Dedifferentiated amniotic fluid mesenchymal stem cell (primary cell): ENCODE measurements at regions not wholly inside any gene's neighbourhood (a gene's known extent, or its start where the extent isn't known, plus 50 kb on each side); places are given as distances from the start of the nearest gene placed in this dataset.

Experiments
- DNase-seq: peaks from one replicate; pipeline ENCODE4 v3.0.0-alpha.2; 2016; ENCODE audit errors: extremely low spot score

DNA sequence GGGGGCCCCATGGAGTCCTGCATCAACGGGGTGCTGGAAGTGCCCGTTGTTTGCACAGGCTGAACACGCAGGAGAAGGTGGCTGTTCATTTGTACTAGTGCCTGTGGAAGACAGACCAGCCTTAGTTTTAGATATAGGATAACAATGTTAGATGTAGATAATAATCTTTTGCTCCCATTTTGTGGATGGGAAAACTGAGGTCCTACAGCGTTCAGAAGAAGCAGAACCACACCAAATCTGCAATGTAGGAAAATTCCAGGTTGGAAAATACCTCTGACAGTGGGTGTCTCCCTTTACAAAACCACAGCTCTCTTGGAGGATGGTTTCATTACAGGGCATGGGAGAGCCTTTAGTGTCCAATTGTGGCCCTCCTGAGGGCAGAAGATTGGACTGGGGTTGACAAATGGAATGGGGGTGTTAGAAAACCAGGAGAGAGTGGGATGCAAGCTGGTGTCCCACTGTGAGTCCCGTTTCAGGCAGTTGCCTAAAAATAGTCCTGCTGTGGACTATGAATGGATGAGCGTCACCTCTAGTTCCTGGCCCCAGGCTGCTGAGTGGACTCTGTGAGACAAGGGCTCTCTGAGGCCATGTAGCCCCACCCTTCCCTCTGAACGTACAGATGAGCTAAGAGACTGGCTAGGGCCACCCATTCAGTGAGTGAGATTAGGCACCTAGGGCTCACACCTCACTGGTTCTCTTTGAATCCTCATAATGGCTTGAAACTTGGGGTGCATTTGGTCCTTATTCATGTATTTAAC is 508.8 kb downstream of the MN1 start:
- no peak for DNase-seq

DNA sequence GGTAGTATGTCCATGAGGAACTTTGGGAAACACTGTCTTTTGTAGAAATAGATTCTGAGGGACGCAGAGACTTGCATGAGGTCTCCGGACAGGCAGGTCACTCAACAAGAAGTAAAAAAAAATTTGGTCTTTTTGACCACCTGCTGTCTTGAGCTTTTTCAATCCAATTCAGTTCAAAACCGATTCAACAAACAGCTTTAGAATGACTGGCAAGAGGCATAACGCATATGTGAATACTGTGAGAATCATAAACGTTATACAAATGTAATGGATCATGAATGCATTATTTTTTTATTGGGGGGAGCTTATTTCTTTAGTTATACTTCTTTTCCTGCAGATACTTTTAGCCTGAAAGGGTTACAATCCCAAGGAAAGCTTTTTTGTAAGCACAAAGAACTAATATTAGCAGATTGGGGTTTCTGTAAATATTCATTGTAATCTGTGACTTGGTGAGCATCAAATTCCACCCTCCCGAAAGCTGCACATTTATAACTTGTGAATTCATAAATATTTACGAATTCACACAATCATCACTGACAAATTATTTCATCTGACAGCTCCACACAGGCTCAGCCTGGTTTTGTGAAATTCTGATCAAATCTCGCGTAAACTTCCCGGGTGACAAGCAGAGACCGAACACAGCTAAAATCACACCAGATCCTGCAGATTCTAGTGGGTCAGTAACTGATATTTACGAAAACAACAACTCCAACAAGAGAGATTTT is 507.7 kb downstream of the MN1 start:
- DNase-seq = no peak

DNA sequence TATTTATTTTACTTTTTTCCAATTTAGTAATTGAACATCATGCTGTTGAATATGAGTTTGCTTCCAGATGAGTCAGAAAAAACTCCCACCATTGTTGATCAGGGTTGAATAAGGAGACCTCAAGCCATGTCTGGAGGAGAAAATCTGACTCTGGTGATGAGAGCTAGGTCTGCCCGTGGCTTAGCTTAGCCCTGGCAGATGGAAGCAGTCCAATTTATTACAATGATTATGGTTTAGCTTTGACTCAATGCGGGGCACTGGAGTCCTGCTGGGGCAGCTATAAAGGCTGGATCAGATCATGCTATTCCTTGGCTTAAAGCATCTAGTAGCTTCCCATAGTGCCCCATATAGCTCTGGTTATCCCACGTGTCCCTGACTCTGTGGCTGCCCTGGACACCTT is 506.5 kb downstream of the MN1 start:
- no peak for DNase-seq

DNA sequence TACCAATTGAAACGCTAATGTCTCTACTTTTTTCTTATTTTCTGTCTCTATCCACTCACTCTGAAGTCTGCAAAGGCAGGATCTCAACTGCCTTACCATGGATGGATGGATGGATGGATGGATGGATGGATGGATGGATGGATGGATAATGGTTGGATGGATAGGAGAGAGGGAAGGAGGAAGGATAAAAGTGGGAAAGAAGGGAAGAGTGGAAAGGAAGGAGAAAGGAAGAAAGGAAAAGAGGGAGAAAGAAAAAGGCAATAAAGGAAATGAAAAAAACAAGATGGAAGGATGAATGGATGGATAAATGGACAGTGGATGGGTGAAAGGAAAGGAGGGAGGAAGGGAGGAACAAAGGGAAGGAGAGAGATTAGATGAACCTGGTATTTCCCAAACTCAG is 506.0 kb downstream of the MN1 start:
- DNase-seq = no peak

DNA sequence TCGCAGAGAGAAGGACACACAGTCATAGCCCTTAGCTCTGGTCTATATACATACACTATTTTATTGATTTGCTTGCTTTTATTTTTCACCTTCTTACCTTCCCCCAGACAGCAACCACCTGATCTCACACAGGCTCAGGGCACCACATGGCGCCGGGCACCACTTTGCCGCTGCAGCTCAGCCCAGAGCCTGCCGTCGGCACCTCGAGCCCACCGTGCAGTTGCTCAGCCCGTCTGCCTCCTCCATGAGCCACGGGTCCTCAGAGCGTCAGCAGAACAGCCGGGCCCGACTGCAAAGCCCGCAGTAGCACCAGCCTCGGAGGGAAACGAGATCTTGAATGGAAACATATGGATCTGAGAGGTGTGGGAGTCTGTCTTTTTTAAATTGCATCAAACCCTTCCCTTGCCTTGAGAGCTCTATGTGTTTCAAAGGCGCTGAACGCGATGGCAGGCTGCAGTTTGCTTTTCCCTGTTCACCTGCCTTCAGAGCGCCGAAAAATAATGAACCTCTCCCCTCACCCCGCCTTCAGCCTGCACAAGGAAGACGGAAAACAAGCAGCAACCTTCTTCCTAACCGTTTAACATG is 505.4 kb downstream of the MN1 start:
- DNase-seq = no peak

DNA sequence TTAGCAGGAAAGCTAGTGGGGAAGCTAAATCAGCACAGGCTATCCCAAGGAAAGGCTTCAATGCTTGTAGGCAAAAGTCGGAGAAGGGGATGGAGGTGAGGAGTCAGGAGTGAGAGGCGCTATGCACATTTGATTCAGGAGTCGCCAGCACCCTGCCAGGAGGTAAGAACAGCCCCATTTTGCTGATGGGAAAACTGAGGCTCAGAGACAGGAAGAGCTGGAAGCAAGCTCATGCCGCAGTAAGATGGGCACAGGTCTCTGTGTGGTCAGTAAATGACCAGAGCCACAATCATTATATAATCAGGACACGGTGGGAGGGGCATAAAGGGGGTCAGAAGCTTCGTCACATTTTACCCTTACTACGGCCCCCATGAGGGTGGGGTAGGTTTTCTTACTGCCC is 504.4 kb downstream of the MN1 start:
- DNase-seq = no peak

DNA sequence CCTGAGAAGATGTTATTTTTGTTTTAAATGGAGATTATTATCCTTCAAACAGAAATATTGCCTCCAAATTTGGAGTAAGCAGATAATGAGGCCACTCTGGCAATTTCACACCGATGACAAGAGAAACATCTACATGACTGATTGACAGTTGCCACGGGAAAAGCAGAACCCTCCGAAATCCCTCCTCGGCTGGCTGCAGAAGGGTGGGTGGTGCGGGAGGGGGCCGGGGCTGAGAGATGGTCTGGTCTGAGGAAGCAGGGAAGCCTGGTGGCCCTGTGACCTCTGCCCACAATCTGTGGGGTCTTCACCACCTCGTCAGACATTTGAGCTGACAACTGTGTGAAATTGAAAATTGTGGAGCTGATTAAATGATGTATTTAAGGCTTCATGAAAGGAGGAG is 503.2 kb downstream of the MN1 start:
- DNase-seq = no peak

DNA sequence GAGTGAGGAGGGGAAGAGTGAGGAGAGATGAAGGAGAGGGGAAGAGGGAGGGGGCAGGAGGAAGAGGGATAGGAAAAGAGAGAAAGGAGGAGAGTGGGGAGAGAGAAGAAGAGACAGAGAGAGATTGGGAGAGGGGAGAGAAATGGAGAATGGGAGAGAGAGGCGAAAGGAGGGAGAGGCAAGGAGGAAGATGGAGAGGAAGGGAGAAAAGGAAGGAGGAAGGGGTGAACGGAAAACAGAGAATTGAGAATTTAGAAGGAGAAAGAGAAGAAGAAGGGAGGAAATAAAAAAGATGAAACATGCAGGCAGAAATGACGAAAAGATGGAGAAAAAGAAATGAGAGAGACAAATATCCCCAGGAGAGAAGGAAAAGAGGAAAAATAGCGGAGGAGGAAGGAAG is 502.8 kb downstream of the MN1 start:
- no peak for DNase-seq

DNA sequence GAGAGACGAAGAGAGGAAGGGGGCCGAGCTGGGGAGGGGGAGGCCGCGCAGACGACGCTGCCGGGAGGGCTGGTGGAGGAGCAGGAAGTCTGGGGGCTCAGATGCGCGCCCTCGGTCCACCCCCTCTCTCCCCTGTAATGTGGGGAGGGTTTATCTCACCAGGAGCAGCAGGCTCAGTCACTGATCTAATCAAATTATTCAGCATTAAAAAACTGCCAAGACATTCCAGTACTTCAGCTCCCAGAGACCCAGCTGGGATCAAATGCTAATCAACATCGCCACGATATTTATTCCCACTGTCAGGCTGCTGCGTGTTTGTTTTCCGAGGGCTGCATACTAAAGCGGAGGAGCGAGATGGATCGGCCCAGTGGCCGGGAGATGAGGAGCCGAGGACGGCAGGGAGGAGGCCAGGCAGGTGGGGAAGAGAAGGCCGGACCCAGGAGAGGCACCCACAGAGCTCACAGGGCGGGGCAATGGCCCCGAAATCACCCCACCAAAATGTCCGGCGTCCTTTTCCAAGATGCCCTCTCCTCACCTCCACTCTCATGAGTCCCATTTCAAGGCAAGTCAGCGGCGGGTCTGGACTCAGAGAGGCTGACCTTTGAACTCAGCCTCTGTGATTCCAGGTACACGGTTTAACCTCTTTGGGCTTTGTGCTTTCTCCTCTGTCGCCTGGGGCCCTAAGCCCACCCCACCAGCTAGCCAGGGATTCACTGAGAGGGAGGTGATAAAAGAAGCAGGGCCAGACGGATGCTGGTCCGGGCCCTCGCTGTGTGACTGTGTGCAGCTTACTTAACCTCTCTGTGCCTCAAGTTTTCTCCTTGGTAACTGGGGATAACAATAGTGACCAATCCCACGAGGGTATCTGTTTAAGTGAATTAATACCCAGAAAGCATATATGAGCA is 502.1 kb downstream of the MN1 start:
- no peak for DNase-seq

DNA sequence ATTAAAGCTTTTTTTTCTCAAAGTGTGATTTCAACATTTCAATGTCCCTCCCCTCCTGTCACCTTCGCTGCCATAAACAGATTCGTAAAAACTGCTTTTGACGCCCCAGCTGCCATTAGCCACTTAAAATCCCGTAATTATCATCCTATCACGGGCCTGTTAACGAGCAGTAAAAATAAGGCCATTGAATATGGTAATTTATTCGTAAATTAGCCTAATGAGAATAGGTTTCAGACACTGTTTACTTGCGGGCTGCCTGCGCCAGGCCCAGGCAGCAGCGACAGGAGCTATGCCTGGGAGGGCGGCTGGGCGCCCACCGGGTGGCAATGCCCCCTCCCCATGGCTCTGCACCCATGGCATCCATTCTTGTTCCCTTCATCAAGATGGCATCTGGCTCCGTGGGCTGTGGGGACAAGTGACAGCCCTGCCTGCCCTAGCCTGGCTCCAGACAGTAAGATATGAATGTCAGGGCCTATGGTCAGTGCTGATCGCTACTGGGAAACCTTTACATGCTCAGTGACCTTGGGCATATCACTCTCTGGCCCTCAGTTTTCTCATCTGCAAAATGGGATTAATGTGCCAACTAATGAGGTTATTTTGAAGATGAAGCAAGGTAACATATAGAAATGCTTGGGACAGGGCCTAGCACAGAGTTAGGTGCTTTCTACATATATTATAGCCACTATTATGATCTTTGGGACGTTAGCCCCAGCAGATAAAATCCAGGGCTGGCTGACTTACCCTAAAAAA is 500.8 kb downstream of the MN1 start:
- no peak for DNase-seq

DNA sequence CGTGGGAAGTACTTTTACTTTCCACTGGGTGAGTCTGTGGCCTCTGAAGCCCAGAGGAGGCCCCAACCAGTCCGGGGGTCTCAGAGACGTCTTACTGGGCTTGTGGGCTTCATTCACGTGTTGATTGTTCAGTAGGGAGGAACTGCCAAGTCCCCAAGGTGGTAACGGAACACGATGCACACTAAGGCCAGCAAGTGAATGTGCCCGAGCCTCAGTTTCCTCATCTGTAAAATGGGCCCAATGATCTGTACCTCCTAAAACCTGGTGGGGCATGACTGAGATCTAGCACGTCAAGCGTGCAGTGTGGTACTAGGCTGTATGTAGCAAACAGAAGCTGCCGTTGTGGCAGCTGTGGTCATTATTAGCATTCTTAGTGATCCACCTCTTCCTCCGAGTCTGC is 499.1 kb downstream of the MN1 start:
- no peak for DNase-seq

DNA sequence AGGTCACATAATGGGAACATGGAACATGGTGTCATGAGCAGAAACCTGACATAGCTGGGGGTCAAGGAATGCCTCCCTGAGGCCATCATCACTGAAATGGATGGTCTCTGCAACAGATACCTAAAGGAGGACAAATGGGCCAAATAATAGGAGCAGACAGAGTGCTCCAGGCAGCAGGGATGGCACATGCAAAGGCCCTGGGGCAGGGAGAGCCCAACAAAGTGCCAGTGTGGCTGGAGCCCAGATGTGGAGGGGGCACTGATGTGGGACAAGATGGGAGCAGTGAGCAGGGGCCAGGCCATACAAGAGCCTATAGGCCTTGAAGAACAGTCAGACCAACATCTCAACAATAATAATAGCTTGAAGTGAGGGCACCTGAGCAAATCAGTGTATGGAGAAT is 497.8 kb downstream of the MN1 start:
- no peak for DNase-seq

DNA sequence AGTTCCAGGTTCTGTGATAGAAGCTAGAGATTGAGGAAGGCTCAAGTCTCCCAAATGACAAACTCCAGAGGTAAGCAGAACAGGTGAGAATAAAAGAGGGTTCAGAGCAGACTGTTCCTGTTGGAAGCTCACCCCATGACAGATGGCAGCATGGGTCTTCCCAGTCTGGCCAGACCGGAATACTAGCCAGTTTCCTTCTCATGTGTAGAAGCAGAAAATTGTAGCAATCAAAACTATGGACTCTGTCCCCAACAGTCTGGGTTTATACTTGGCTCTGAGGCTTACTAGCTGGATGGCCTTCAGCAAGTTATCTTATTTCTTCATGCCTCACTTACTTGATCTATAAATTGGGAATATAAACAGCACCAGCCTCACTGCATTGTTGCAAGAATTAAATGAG is 494.8 kb downstream of the MN1 start:
- no peak for DNase-seq

DNA sequence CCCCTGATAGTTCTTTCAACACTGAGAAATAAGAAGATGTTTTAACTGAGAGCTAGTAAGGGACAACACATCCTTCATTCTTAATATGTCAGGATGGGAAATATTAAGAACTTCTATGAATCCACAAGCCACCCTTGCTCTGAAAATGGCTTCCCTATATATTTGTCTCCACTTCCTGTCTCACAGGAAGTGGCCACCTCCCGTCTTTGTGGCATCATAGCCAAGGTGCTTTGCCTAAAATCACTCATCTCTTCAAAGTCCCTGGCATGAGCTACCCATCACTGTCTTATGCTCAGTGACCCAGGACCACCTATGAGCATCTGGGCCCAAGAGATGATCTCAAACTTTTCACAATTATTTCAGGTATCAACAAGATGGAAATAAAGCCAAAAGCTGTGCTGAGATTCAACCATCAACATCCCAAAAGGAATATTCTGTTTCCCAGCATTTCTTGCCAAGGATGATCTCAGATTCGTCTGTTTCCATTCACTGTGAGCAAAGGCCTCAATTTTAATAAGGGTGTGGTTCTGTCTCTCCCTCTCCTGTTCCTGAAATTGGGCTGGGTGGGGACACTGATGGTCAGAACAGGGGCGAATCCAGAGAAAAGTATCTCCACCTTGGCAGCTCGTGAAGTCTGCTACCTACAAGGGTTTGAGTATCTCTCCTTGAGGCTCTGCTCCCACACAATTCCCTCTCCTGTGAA is 493.9 kb downstream of the MN1 start:
- DNase-seq = no peak

DNA sequence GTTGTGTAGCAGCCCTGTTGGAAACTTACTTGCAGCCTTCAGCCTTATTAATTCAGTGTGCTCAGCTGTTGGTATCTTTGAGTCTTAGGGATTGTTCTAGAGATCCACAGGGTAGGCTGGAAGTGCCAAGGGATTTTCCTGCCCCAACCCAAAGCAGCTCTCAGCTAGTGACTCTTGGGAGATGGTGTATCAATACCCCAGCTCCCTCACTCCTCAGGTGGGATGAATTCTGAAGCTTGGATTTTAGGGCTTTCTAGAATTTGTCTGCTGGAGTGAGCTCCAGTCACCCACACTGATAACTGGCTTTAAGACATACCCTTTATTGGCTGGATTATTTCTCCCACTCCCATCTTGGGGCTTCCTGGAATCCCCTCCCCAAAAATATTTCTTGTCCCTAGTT is 493.0 kb downstream of the MN1 start:
- DNase-seq = no peak

DNA sequence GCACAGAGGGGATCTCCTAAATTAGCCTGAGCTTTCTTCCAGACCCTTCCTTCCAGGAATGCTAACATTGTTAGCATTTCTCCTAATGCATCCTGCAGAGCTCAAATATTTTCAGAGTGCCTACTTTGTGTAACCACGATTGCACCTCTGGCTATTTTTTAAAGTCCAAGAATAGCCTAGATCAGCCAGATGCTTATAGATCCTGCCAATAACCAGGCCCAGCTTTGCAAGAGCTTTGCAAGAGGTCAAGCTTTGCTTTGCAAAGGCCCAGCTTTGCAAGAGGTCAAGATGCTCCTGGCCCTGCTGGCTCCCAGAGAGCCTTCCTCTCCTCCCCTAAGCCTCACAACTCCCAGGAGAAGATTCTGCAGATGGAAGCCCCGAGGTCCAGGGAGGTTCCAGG is 491.9 kb downstream of the MN1 start:
- DNase-seq = no peak

DNA sequence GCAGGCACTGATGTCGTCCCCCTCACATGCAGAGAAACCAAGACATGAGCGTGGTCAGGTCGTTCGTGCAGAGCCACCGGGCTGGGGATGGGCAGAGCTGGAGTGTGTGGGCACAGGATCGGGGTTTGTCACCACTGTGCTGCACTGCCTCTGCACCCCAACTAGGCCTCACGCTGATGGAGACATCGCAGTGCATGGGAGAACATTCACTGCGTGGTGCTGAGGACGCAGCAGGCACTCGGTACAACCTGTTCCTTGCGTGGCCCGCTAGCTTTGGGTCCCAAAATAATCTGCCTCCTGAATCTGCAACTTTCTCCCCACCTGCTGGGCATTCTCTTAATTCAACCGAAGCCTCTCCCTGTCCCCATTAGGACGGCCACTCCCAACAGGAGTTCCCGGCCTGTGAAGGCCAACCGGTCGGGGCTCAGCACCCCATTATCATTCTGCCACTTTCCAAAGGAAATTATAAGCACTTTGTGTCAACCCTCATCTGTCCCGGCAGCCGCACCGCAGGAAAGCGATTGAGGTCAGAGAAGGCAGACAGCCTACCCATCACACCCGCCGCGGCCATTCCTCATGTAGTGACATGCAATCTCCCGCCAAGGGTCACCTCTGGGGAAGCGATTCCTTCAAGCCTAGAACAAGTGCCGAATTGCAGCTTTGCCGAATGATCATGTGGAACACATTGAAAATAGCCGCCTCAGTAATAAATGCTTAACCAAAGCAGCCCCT is 490.4 kb downstream of the MN1 start:
- DNase-seq = no peak

DNA sequence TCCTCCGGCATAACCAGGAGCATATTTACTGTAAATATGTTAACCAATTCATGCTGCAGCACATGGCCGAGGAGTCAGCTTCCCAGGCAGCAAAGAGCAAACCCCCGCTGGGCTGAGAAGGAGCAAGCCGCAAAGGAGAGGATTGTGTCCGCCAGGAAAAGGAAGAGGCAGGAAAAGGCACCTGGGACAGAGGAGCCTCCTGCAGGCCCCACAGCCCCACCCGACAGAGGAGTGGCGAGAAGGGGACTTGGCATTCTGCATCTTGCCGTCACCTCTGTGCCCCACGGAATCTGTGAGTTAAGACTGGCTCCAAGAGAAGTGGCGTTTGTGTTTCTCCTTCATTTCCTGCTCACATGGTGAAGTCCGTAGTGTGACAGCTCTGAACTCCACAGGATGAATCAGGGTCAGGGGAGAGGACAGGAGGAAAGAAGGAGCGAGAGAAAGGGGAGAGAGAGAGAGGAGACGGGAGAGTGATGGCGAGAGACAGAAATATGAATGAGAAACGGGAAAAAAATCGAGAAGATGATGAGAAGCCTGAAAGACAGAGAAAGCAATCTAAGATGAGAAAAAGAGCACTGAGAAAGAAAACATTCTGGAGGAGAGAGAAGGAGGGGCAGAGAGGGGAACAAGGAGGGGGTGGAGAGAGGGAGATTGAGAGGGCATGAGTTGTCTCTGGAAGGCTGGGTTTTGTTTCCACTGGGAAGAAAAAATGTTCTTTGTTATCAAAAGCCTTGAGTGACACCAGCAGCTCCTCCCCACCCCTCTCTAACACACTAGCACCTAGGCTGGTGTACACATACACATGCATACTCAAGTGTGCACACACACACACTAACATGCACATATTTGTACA is 489.6 kb downstream of the MN1 start:
- no peak for DNase-seq

DNA sequence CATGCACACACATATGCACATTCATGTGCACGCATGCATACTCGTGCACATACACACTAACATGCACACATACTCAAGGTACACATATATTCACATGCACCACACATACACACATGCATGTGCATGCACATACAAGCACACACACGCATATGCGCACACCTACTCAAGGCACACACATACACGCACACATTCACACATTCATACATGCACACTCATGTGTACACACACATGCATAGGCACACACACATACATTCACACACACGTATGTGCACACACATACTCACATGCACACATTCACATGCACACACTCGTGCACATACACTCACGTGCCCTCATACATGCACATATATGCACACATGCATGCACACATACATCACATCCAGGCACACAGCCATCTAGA is 489.0 kb downstream of the MN1 start:
- no peak for DNase-seq
